ENCODE measurements at regions not wholly inside any gene's neighbourhood (a gene's known extent, or its start where the extent isn't known, plus 50 kb on each side); places are given as distances from the start of the nearest gene placed in this dataset.
"Not testable (repeated sequence)": the region's sequence is repeated elsewhere in the genome, so short reads cannot be mapped to it uniquely, and the experiment has no call there.

DNA sequence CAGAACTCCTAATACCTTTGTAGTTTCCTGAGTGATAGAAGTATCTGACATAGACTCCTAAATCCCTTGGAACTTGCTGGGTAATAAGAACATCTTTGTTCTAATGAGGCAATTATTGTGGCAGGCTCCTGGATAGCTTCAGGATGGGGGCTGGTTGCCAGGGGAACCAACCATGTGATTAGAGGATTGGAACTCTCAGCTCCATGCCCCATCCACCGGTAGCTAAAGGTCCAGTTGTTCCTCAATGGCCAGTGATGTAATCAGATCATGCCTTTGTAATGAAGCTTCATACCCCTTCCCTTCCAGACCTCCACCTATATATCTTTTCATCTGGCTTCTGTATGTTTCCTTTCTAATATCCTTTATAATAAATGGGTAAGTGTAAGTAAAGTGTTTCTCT lies 221.2 kb upstream of the ALCAM start:
- intact Hi-C loops (cut with micrococcal nuclease; ENCODE audit: unreplicated experiment) (no loop called here), in situ Hi-C loops (cut with HindIII; ENCODE audit: low pct_unique_long_range_greater_than_20kb, low sequenced_read_pairs) (no loop called here)
- TF ChIP-seq SIN3A (IDR thresholded peaks at IDR 0.05; ENCODE audit: borderline replicate concordance, insufficient read depth, low read depth, low read length) (no peak), TCF7L2 (IDR thresholded peaks at IDR 0.05; ENCODE audit: low read depth, low read length) (no peak), CTCF (IDR thresholded peaks at IDR 0.05) (no peak)
- Histone ChIP-seq H3K4me1 (ENCODE audit: control insufficient read depth, insufficient read depth, low read length) (no peaks in the 10 kb centered on the region), H3K27me3 (ENCODE audit: control insufficient read depth, insufficient read depth, low read length) (no peaks in the 10 kb centered on the region), H3K4me3 (ENCODE audit: low read depth in 2 of 2, low read length in 2 of 2) (no peak overlapping the region), H3K27ac (ENCODE audit: low read length) (no peak overlapping the region), H3K36me3 (ENCODE audit: control insufficient read depth, insufficient read depth, low read length) (no peaks in the 10 kb centered on the region), H3K9me3 (ENCODE audit: control insufficient read depth, insufficient read depth, low read depth, low read length) (no peaks in the 10 kb centered on the region)
- DNase-seq (ENCODE audit: low read depth, low spot score) (no peak), ATAC-seq (no peak)
- BruUV-seq (replicated peaks), result no TSS peak
- POLR2A ChIA-PET, result no interaction called here
- CTCF ChIA-PET, result no interaction called here

- H3K36me3 ChIP-seq (ENCODE audit: control insufficient read depth, insufficient read depth, low read length); H3K4me1 ChIP-seq (ENCODE audit: control insufficient read depth, insufficient read depth, low read length); H3K27me3 ChIP-seq (ENCODE audit: control insufficient read depth, insufficient read depth, low read length); BruUV-seq (replicated peaks); intact Hi-C loops (cut with micrococcal nuclease; ENCODE audit: unreplicated experiment); H3K9me3 ChIP-seq (ENCODE audit: control insufficient read depth, insufficient read depth, low read depth, low read length); DNase-seq (ENCODE audit: low read depth, low spot score); CTCF ChIA-PET; ATAC-seq; in situ Hi-C loops (cut with HindIII; ENCODE audit: low pct_unique_long_range_greater_than_20kb, low sequenced_read_pairs); H3K27ac ChIP-seq (ENCODE audit: low read length); POLR2A ChIA-PET; H3K4me3 ChIP-seq (ENCODE audit: low read depth in 2 of 2, low read length in 2 of 2): not testable (repeated sequence)
These were observed 217.5 kb upstream of the ALCAM start for GRCh38 chr3:105149197-105149596.

DNA sequence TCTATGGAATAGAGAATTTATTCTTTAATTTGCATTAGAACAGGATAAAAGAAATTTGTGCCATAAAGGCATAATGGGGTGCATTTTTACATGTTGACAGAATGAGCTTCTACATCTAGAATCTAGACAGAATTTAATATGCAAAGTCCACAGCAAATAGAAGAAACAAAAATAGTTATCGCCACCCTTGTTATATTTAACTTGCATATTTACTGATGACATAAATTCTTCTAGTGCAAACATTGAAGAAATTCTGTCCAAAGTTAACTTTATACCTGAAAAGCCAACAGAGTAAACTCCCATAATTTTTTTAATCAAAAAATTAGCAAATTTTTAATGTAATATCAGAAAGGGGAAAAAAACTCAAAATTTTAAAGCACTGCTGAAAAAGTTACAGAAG lies 213.7 kb upstream of the ALCAM start:
- Histone ChIP-seq H3K4me1 (ENCODE audit: control insufficient read depth, insufficient read depth, low read length) (no peaks in the 10 kb centered on the region), H3K27me3 (ENCODE audit: control insufficient read depth, insufficient read depth, low read length) (no peaks in the 10 kb centered on the region), H3K36me3 (ENCODE audit: control insufficient read depth, insufficient read depth, low read length) (no peaks in the 10 kb centered on the region), H3K27ac (ENCODE audit: low read length) (no peak overlapping the region), H3K4me3 (ENCODE audit: low read depth in 2 of 2, low read length in 2 of 2) (no peak overlapping the region), H3K9me3 (ENCODE audit: control insufficient read depth, insufficient read depth, low read depth, low read length) (no peaks in the 10 kb centered on the region)
- BruUV-seq (replicated peaks), result no TSS peak
- no peak for TF ChIP-seq POLR2AphosphoS5 (IDR thresholded peaks at IDR 0.05; ENCODE audit: low read depth, low read length)
- no peak for TF ChIP-seq REST (IDR thresholded peaks at IDR 0.05; ENCODE audit: insufficient read depth in 1 of 2, low read depth in 2 of 2, low read length in 1 of 2)
- TF ChIP-seq CTCF (IDR thresholded peaks at IDR 0.05), result no peak
- DNase-seq (ENCODE audit: low read depth, low spot score), result no peak
- in situ Hi-C loops (cut with HindIII; ENCODE audit: low pct_unique_long_range_greater_than_20kb, low sequenced_read_pairs), result no loop called here
- ChIA-PET CTCF (no interaction called here), POLR2A (no interaction called here)
- no peak for ATAC-seq
- intact Hi-C loops (cut with micrococcal nuclease; ENCODE audit: unreplicated experiment), result no loop called here
